GM23338 (cell line): ENCODE measurements at regions not wholly inside any gene's neighbourhood (a gene's known extent, or its start where the extent isn't known, plus 50 kb on each side); places are given as distances from the start of the nearest gene placed in this dataset.

Experiments
- ATAC-seq: fragments of 200-7000 bp; cut with Tn5 transposase; 3 replicates; pipeline ENCODE4 v1.9.1; 2020
- DNase-seq: peaks from one replicate; pipeline ENCODE4 v3.0.0-alpha.2; 2015; ENCODE audit warnings: low spot score
- H2AFZ ChIP-seq: fragments of 200-600 bp; sonication (generic); 2 replicates; pipeline ENCODE4 v1.8.0; 2016; ENCODE audit warnings: antibody characterized with exemption, mild to moderate bottlenecking, moderate library complexity
- H3F3A ChIP-seq: fragments of 200-600 bp; sonication (generic); replicated peaks from 2 replicates; pipeline ENCODE4 v1.8.0; 2017; ENCODE audit warnings: antibody characterized with exemption, mixed run types, low read depth
- H3K27ac ChIP-seq: fragments of 200-600 bp; sonication (generic); 2 replicates; pipeline ENCODE4 v1.6.1; 2016; ENCODE audit warnings: low read depth
- H3K27me3 ChIP-seq: fragments of 200-600 bp; sonication (generic); 2 replicates; pipeline ENCODE4 v1.8.0; 2016; ENCODE audit warnings: mild to moderate bottlenecking, mixed run types, moderate library complexity; ENCODE audit not compliant: insufficient read depth
- H3K36me3 ChIP-seq: fragments of 200-600 bp; sonication (generic); 2 replicates; pipeline ENCODE4 v1.8.0; 2016; ENCODE audit warnings: mild to moderate bottlenecking; ENCODE audit not compliant: insufficient read depth
- H3K4me1 ChIP-seq: fragments of 200-600 bp; sonication (generic); 2 replicates; pipeline ENCODE4 v1.8.0; 2016; ENCODE audit warnings: mild to moderate bottlenecking, moderate library complexity; ENCODE audit not compliant: insufficient read depth
- H3K4me2 ChIP-seq: fragments of 200-600 bp; sonication (generic); 2 replicates; pipeline ENCODE4 v1.7.1; 2017; ENCODE audit warnings: mixed run types
- H3K4me3 ChIP-seq: fragments of 200-600 bp; sonication (generic); 2 replicates; pipeline ENCODE4 v1.6.1; 2016; ENCODE audit warnings: mixed run types
- H3K79me2 ChIP-seq: fragments of 200-600 bp; sonication (generic); replicated peaks from 2 replicates; pipeline ENCODE4 v1.8.0; 2017; ENCODE audit warnings: mild to moderate bottlenecking; ENCODE audit not compliant: insufficient read depth
- H3K9me2 ChIP-seq: fragments of 200-600 bp; sonication (generic); 2 replicates; pipeline ENCODE4 v1.8.0; 2017; ENCODE audit not compliant: insufficient read depth
- H4K20me1 ChIP-seq: fragments of 200-600 bp; sonication (generic); replicated peaks from 2 replicates; pipeline ENCODE4 v1.8.0; 2017; ENCODE audit warnings: mild to moderate bottlenecking; ENCODE audit not compliant: insufficient read depth
- H3K27ac Mint-ChIP-seq: 2 replicates; pipeline ENCODE4 v1.8.0; 2020; ENCODE audit warnings: inconsistent platforms, mild to moderate bottlenecking, moderate library complexity, mixed read lengths
- H3K27me3 Mint-ChIP-seq: 3 replicates; pipeline ENCODE4 v1.8.0; 2022; ENCODE audit warnings: low read depth, mild to moderate bottlenecking, moderate library complexity, mixed read lengths, inconsistent platforms; ENCODE audit not compliant: insufficient read depth, poor library complexity
- H3K36me3 Mint-ChIP-seq: 3 replicates; pipeline ENCODE4 v1.8.0; 2021; ENCODE audit warnings: low read depth, mild to moderate bottlenecking, inconsistent platforms, moderate library complexity, mixed read lengths
- H3K4me1 Mint-ChIP-seq: 3 replicates; pipeline ENCODE4 v1.8.0; 2020; ENCODE audit warnings: mild to moderate bottlenecking, inconsistent platforms, mixed read lengths
- H3K4me3 Mint-ChIP-seq: 3 replicates; pipeline ENCODE4 v1.8.0; 2021; ENCODE audit warnings: moderate library complexity, mild to moderate bottlenecking, inconsistent platforms, mixed read lengths
- H3K9me3 Mint-ChIP-seq: 3 replicates; pipeline ENCODE4 v1.8.0; 2020; ENCODE audit warnings: moderate library complexity, mild to moderate bottlenecking, inconsistent platforms, mixed read lengths
- CREB1 ChIP-seq: fragments of 250-450 bp; sonication (Bioruptor Pico); IDR thresholded peaks from 2 replicates; pipeline ENCODE4 v1.5.0; 2020; ENCODE audit warnings: low read depth, mild to moderate bottlenecking, moderate library complexity
- CTCF ChIP-seq, 2 experiments: fragments of 200-600 bp in 1 of 2; sonication (generic) in 1 of 2; conservative IDR thresholded peaks; 2 replicates each; pipeline versions ENCODE4 v1.5.1 to v1.6.1; 2016 to 2017; ENCODE audit warnings: antibody characterized with exemption in 2 of 2, low read depth in 2 of 2, mild to moderate bottlenecking in 2 of 2, moderate library complexity in 1 of 2
- ETS1 ChIP-seq: IDR thresholded peaks from 2 replicates; pipeline ENCODE4 v1.6.1; 2016; ENCODE audit warnings: antibody characterized with exemption
- EZH2 ChIP-seq: fragments of 200-600 bp; sonication (generic); IDR thresholded peaks from one replicate; pipeline ENCODE4 v1.8.0; 2017; ENCODE audit warnings: antibody characterized with exemption, mild to moderate bottlenecking, low read depth; ENCODE audit not compliant: unreplicated experiment
- EZH2phosphoT487 ChIP-seq: fragments of 200-600 bp; sonication (generic); IDR thresholded peaks from one replicate; pipeline ENCODE4 v1.8.1; 2018; ENCODE audit warnings: antibody characterized with exemption; ENCODE audit not compliant: unreplicated experiment
- JUNB ChIP-seq: IDR thresholded peaks from one replicate; pipeline ENCODE4 v1.6.1; 2016; ENCODE audit warnings: antibody characterized with exemption; ENCODE audit not compliant: unreplicated experiment
- NANOG ChIP-seq: IDR thresholded peaks from 2 replicates; pipeline ENCODE4 v1.6.1; 2016; ENCODE audit warnings: antibody characterized with exemption, borderline replicate concordance
- POLR2AphosphoS5 ChIP-seq: IDR thresholded peaks from 2 replicates; pipeline ENCODE4 v1.6.1; 2016; ENCODE audit warnings: antibody characterized with exemption, low read depth
- REST ChIP-seq: IDR thresholded peaks from one replicate; pipeline ENCODE4 v1.6.1; 2018; ENCODE audit warnings: antibody characterized with exemption; ENCODE audit not compliant: unreplicated experiment
- STAT1 ChIP-seq: IDR thresholded peaks from one replicate; pipeline ENCODE4 v1.6.1; 2016; ENCODE audit warnings: antibody characterized with exemption; ENCODE audit not compliant: unreplicated experiment
- ZNF114 ChIP-seq: fragments of 250-450 bp; sonication (Bioruptor Pico); IDR thresholded peaks from 2 replicates; pipeline ENCODE4 v1.5.0; 2020; ENCODE audit warnings: mild to moderate bottlenecking, moderate library complexity
- ZNF331 ChIP-seq: fragments of 250-450 bp; sonication (Bioruptor Pico); IDR thresholded peaks from 2 replicates; pipeline ENCODE4 v1.5.0; 2020; ENCODE audit warnings: low read depth, mild to moderate bottlenecking, moderate library complexity
- ZNF462 ChIP-seq: fragments of 250-450 bp; sonication (Bioruptor Pico); IDR thresholded peaks from 2 replicates; pipeline ENCODE4 v1.5.0; 2020; ENCODE audit warnings: mild to moderate bottlenecking, moderate library complexity

GRCh38 chr11:11173316-11174025, 179.6 kb downstream of the CSNK2A3 start:
- no peak overlapping the region for H3K4me3 ChIP-seq
- H3K4me2 ChIP-seq, result no peak overlapping the region
- no peaks in the 10 kb centered on the region for H4K20me1 ChIP-seq
- no peaks in the 10 kb centered on the region for H3K4me1 ChIP-seq
- no peak overlapping the region; the same call in 1 of the 2 replicates for H2AFZ ChIP-seq
- ATAC-seq (no peak), DNase-seq (no peak)
- Mint-ChIP-seq H3K9me3 (no peaks in the 10 kb centered on the region), H3K4me3 (no peak overlapping the region), H3K27ac (no peak overlapping the region), H3K4me1 (peaks cover 3% of the 10 kb centered on the region; the same call in 2 of the 3 replicates), H3K27me3 (peaks cover 2% of the 10 kb centered on the region), H3K36me3 (no peaks in the 10 kb centered on the region)
- H3K9me2 ChIP-seq, result 0 out of 2 replicates have a peak, but pooled peaks cover 9% of the 10 kb centered on the region
- no peaks in the 10 kb centered on the region for H3K27me3 ChIP-seq
- no peaks in the 10 kb centered on the region for H3K36me3 ChIP-seq
- H3K27ac ChIP-seq, result no peak overlapping the region
- H3K79me2 ChIP-seq, result no peaks in the 10 kb centered on the region
- no peaks in the 10 kb centered on the region for H3F3A ChIP-seq
- TF ChIP-seq CREB1 (CRISPR knock-in tag), result no peak
- no peak for TF ChIP-seq CTCF (conservative IDR thresholded peaks at IDR 0.05; ENCODE audit: low read depth in 2 of 2)
- no peak for TF ChIP-seq EZH2
- TF ChIP-seq ZNF331 (CRISPR knock-in tag), result no peak
- TF ChIP-seq ZNF114 (CRISPR knock-in tag), result no peak
- TF ChIP-seq EZH2phosphoT487, result no peak
- no peak for TF ChIP-seq STAT1
- TF ChIP-seq ZNF462 (CRISPR knock-in tag), result no peak
- TF ChIP-seq JUNB, result no peak
- TF ChIP-seq NANOG, result no peak
- TF ChIP-seq REST, result no peak
- TF ChIP-seq ETS1, result no peak
- no peak for TF ChIP-seq POLR2AphosphoS5
